ENCODE measurements at regions not wholly inside any gene's neighbourhood (a gene's known extent, or its start where the extent isn't known, plus 50 kb on each side); places are given as distances from the start of the nearest gene placed in this dataset.

DNA sequence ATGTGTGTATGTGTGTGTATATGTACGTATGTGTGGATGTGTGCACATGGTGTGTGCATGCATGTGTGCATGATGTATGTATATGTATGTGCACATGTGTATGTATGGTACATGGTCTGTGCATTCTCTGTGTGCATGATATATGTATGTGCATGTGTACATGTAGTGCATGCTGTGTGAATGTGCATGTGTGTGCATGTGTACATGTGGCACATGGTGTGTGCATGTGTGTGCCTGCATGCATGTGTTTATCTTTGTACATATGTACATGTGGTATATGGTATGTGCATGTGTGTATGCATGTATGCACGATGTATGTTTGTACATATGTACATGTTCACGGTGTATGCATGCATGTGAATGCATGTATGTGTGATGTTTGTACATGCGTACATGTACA, 383.7 kb downstream of the TYW1 start:
- peaks cover 4% of the 10 kb centered on the region for H3K9me3 Mint-ChIP-seq (ENCODE audit: unreplicated experiment)
- H3K27me3 Mint-ChIP-seq (ENCODE audit: unreplicated experiment) = peaks cover 9% of the 10 kb centered on the region
- DNase-seq = no peak
- H3K27ac Mint-ChIP-seq (ENCODE audit: unreplicated experiment) = no peak overlapping the region
- TF ChIP-seq, protein P1, sequence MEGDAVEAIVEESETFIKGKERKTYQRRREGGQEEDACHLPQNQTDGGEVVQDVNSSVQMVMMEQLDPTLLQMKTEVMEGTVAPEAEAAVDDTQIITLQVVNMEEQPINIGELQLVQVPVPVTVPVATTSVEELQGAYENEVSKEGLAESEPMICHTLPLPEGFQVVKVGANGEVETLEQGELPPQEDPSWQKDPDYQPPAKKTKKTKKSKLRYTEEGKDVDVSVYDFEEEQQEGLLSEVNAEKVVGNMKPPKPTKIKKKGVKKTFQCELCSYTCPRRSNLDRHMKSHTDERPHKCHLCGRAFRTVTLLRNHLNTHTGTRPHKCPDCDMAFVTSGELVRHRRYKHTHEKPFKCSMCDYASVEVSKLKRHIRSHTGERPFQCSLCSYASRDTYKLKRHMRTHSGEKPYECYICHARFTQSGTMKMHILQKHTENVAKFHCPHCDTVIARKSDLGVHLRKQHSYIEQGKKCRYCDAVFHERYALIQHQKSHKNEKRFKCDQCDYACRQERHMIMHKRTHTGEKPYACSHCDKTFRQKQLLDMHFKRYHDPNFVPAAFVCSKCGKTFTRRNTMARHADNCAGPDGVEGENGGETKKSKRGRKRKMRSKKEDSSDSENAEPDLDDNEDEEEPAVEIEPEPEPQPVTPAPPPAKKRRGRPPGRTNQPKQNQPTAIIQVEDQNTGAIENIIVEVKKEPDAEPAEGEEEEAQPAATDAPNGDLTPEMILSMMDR (IDR thresholded peaks at IDR 0.05; ENCODE audit: partially characterized antibody, unreplicated experiment) = no peak
- peaks cover 9% of the 10 kb centered on the region for H3K4me1 Mint-ChIP-seq (ENCODE audit: low read depth, unreplicated experiment)
- no peaks in the 10 kb centered on the region for H3K36me3 Mint-ChIP-seq (ENCODE audit: unreplicated experiment)
- no peak overlapping the region for H3K4me3 Mint-ChIP-seq (ENCODE audit: unreplicated experiment)

- Mint-ChIP-seq H3K4me3 (ENCODE audit: unreplicated experiment) (no peak overlapping the region), H3K9me3 (ENCODE audit: unreplicated experiment) (peaks cover 4% of the 10 kb centered on the region), H3K27ac (ENCODE audit: unreplicated experiment) (no peak overlapping the region), H3K36me3 (ENCODE audit: unreplicated experiment) (no peaks in the 10 kb centered on the region), H3K4me1 (ENCODE audit: low read depth, unreplicated experiment) (peaks cover 9% of the 10 kb centered on the region), H3K27me3 (ENCODE audit: unreplicated experiment) (peaks cover 9% of the 10 kb centered on the region)
- TF ChIP-seq, protein P1 (IDR thresholded peaks at IDR 0.05; ENCODE audit: partially characterized antibody, unreplicated experiment) = no peak
- no peak for DNase-seq
Measured at GRCh38 chr7:67380858-67381257, 384.2 kb downstream of the TYW1 start.

DNA sequence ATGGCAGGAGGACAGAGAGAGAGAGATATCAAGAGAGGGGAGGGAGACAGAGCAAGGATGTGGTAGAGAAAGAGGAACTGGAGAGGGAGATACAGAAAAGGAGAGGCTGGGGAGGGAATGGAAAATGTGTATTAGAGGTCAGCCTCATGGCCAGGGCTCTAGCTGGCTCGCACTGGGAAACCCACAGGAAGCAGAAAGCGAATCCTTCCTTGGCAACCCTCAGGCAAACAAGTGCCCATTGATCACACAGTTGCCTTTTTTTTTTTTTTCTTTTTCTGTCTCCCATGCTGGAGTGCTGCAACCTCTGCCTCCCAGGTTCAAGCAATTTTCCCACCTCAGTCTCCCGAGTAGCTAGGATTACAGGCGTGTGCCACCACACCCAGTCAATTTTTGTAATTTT, 391.2 kb downstream of the TYW1 start:
- no peaks in the 10 kb centered on the region for H3K9me3 Mint-ChIP-seq (ENCODE audit: unreplicated experiment)
- H3K36me3 Mint-ChIP-seq (ENCODE audit: unreplicated experiment) = no peaks in the 10 kb centered on the region
- TF ChIP-seq, protein P1 (IDR thresholded peaks at IDR 0.05; ENCODE audit: partially characterized antibody, unreplicated experiment) = no peak

DNA sequence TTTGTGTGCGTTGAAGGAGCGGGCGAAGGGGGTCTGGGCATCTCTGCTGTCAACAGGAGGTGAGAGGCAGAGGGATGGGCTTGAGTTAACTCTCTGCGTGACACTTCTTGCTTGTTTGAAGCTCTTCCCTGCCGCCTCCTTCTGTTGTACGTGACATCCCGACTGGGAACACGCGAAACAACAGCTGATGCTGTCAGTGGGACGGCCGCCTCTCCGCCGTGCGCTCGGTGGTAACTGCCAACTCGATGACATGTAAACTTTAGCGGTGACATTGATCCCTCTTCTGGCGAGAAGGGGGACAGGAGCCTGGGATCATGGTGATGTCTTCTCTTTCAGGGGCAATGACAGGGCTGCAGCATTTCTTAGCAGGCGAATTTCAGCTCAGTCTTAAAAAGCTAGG, 394.5 kb downstream of the TYW1 start:
- Mint-ChIP-seq H3K4me3 (ENCODE audit: unreplicated experiment) (no peak overlapping the region), H3K4me1 (ENCODE audit: low read depth, unreplicated experiment) (peaks cover 4% of the 10 kb centered on the region), H3K9me3 (ENCODE audit: unreplicated experiment) (no peaks in the 10 kb centered on the region), H3K27me3 (ENCODE audit: unreplicated experiment) (peaks cover 2% of the 10 kb centered on the region), H3K36me3 (ENCODE audit: unreplicated experiment) (no peaks in the 10 kb centered on the region), H3K27ac (ENCODE audit: unreplicated experiment) (no peak overlapping the region)
- TF ChIP-seq, protein P1 (IDR thresholded peaks at IDR 0.05; ENCODE audit: partially characterized antibody, unreplicated experiment) = no peak
- DNase-seq = no peak

More for the DNA sequence above, 391.2 kb downstream of the TYW1 start:
- Mint-ChIP-seq H3K4me3 (ENCODE audit: unreplicated experiment) (no peak overlapping the region), H3K27ac (ENCODE audit: unreplicated experiment) (no peak overlapping the region), H3K4me1 (ENCODE audit: low read depth, unreplicated experiment) (peaks cover 4% of the 10 kb centered on the region), H3K27me3 (ENCODE audit: unreplicated experiment) (no peaks in the 10 kb centered on the region)
- no peak for DNase-seq

- DNase-seq = no peak
- H3K4me3 Mint-ChIP-seq (ENCODE audit: unreplicated experiment) = no peak overlapping the region
- H3K4me1 Mint-ChIP-seq (ENCODE audit: low read depth, unreplicated experiment) = peaks cover 4% of the 10 kb centered on the region
- no peaks in the 10 kb centered on the region for H3K36me3 Mint-ChIP-seq (ENCODE audit: unreplicated experiment)
- H3K27ac Mint-ChIP-seq (ENCODE audit: unreplicated experiment) = no peak overlapping the region
- TF ChIP-seq, protein P1 (IDR thresholded peaks at IDR 0.05; ENCODE audit: partially characterized antibody, unreplicated experiment) = no peak
- no peaks in the 10 kb centered on the region for H3K9me3 Mint-ChIP-seq (ENCODE audit: unreplicated experiment)
- H3K27me3 Mint-ChIP-seq (ENCODE audit: unreplicated experiment) = peaks cover 4% of the 10 kb centered on the region
Measured at GRCh38 chr7:67392596-67393438, 396.2 kb downstream of the TYW1 start.
